KG1 (cell line): ENCODE measurements at regions not wholly inside any gene's neighbourhood (a gene's known extent, or its start where the extent isn't known, plus 50 kb on each side); places are given as distances from the start of the nearest gene placed in this dataset.
"Not testable (repeated sequence)": the region's sequence is repeated elsewhere in the genome, so short reads cannot be mapped to it uniquely, and the experiment has no call there.

ENCODE experiments used
- DNase-seq: peaks from one replicate; lab custom pipeline; 2025; lab: John Stamatoyannopoulos, UW

GRCh38 chr17:63292421-63292820, 153.7 kb downstream of the CYB561 start:
- no peak for DNase-seq

GRCh38 chr17:63293323-63294075, 152.6 kb downstream of the CYB561 start:
- no peak for DNase-seq

- no peak for DNase-seq
These were observed 151.3 kb downstream of the CYB561 start for GRCh38 chr17:63294776-63295175.

GRCh38 chr17:63295288-63295687, 150.8 kb downstream of the CYB561 start:
- no peak for DNase-seq

- DNase-seq = no peak
These were observed 150.1 kb downstream of the CYB561 start for GRCh38 chr17:63295839-63296590.

GRCh38 chr17:63298916-63299315, 147.2 kb downstream of the CYB561 start:
- DNase-seq = not testable (repeated sequence)

- DNase-seq = no peak
These were observed 141.3 kb downstream of the CYB561 start for GRCh38 chr17:63304704-63305261.

- no peak for DNase-seq
These were observed 140.2 kb downstream of the CYB561 start for GRCh38 chr17:63305857-63306256.

GRCh38 chr17:63306855-63307254, 139.3 kb downstream of the CYB561 start:
- no peak for DNase-seq

- no peak for DNase-seq
These were observed 137.8 kb downstream of the CYB561 start for GRCh38 chr17:63308272-63308671.

GRCh38 chr17:63309021-63309420, 137.1 kb downstream of the CYB561 start:
- no peak for DNase-seq

GRCh38 chr17:63311416-63311937, 134.6 kb downstream of the CYB561 start:
- no peak for DNase-seq

- no peak for DNase-seq
These were observed 131.3 kb downstream of the CYB561 start for GRCh38 chr17:63314761-63315160.

- DNase-seq = no peak
These were observed 130.0 kb downstream of the CYB561 start for GRCh38 chr17:63316100-63316499.

GRCh38 chr17:63317166-63317840, 128.8 kb downstream of the CYB561 start:
- no peak for DNase-seq

GRCh38 chr17:63325808-63326207, 120.3 kb downstream of the CYB561 start:
- DNase-seq = no peak

GRCh38 chr17:63329876-63330275, 116.2 kb downstream of the CYB561 start:
- no peak for DNase-seq

- no peak for DNase-seq
These were observed 114.6 kb downstream of the CYB561 start for GRCh38 chr17:63331301-63332061.

- no peak for DNase-seq
These were observed 113.8 kb downstream of the CYB561 start for GRCh38 chr17:63332286-63332685.

GRCh38 chr17:63333869-63334268, 112.2 kb downstream of the CYB561 start:
- DNase-seq = no peak

- no peak for DNase-seq
These were observed 110.3 kb downstream of the CYB561 start for GRCh38 chr17:63335831-63336230.

GRCh38 chr17:63337579-63337978, 108.5 kb downstream of the CYB561 start:
- no peak for DNase-seq
